Neural progenitor cell (in vitro differentiated cells): ENCODE measurements at regions not wholly inside any gene's neighbourhood (a gene's known extent, or its start where the extent isn't known, plus 50 kb on each side); places are given as distances from the start of the nearest gene placed in this dataset.

ENCODE experiments used
- DNase-seq: peaks from one replicate; pipeline ENCODE4 v3.0.0-alpha.2; 2016; ENCODE audit warnings: low spot score
- H2AFZ ChIP-seq: fragments of 200-600 bp; sonication (generic); replicated peaks from 2 replicates; pipeline ENCODE4 v1.6.1; 2016; ENCODE audit warnings: antibody characterized with exemption
- H3F3A ChIP-seq: fragments of 200-600 bp; sonication (generic); 2 replicates; pipeline ENCODE4 v1.6.1; 2016; ENCODE audit warnings: antibody characterized with exemption, low read depth
- H3K27ac ChIP-seq: fragments of 200-600 bp; sonication (generic); 2 replicates; pipeline ENCODE4 v1.5.1; 2016; ENCODE audit warnings: mild to moderate bottlenecking
- H3K27me3 ChIP-seq: fragments of 200-600 bp; sonication (generic); 2 replicates; pipeline ENCODE4 v1.6.1; 2016; ENCODE audit warnings: mild to moderate bottlenecking, moderate library complexity
- H3K36me3 ChIP-seq: fragments of 200-600 bp; sonication (generic); 2 replicates; pipeline ENCODE4 v1.5.1; 2016
- H3K4me1 ChIP-seq: fragments of 200-600 bp; sonication (generic); 2 replicates; pipeline ENCODE4 v1.6.1; 2016; ENCODE audit warnings: mixed run types
- H3K4me2 ChIP-seq: fragments of 200-600 bp; sonication (generic); 2 replicates; pipeline ENCODE4 v1.6.1; 2016
- H3K4me3 ChIP-seq: fragments of 200-600 bp; sonication (generic); 2 replicates; pipeline ENCODE4 v1.5.1; 2016
- H3K79me2 ChIP-seq: fragments of 200-600 bp; sonication (generic); 2 replicates; pipeline ENCODE4 v1.6.1; 2016; ENCODE audit warnings: low read depth
- H3K9ac ChIP-seq: fragments of 200-600 bp; sonication (generic); 2 replicates; pipeline ENCODE4 v1.6.1; 2016
- H3K9me3 ChIP-seq: fragments of 200-600 bp; sonication (generic); 2 replicates; pipeline ENCODE4 v1.5.1; 2016; ENCODE audit warnings: low read depth
- H4K20me1 ChIP-seq: fragments of 200-600 bp; sonication (generic); 2 replicates; pipeline ENCODE4 v1.6.1; 2016; ENCODE audit warnings: low read depth
- H3K27ac Mint-ChIP-seq: 3 replicates; pipeline ENCODE4 v1.8.0; 2021; ENCODE audit warnings: mixed read lengths
- H3K27me3 Mint-ChIP-seq: 2 replicates; pipeline ENCODE4 v1.8.0; 2022; ENCODE audit warnings: low read depth, mild to moderate bottlenecking, inconsistent platforms, moderate library complexity, mixed read lengths; ENCODE audit not compliant: insufficient read depth
- H3K36me3 Mint-ChIP-seq: 3 replicates; pipeline ENCODE4 v1.8.0; 2021; ENCODE audit warnings: mixed read lengths
- H3K4me1 Mint-ChIP-seq: 3 replicates; pipeline ENCODE4 v1.8.0; 2021; ENCODE audit warnings: mixed read lengths
- H3K4me3 Mint-ChIP-seq: 3 replicates; pipeline ENCODE4 v1.8.0; 2021; ENCODE audit warnings: mild to moderate bottlenecking, moderate library complexity, mixed read lengths
- H3K9me3 Mint-ChIP-seq: 3 replicates; pipeline ENCODE4 v1.8.0; 2020; ENCODE audit warnings: mixed read lengths
- CTCF ChIP-seq: fragments of 200-600 bp; sonication (generic); IDR thresholded peaks from 2 replicates; pipeline ENCODE4 v1.5.1; 2017; ENCODE audit warnings: antibody characterized with exemption, mild to moderate bottlenecking
- EZH2 ChIP-seq: fragments of 200-600 bp; sonication (generic); IDR thresholded peaks from 2 replicates; pipeline ENCODE4 v1.6.1; 2017; ENCODE audit warnings: antibody characterized with exemption, mild to moderate bottlenecking, moderate library complexity
- EZH2phosphoT487 ChIP-seq: fragments of 200-600 bp; sonication (generic); IDR thresholded peaks from 2 replicates; pipeline ENCODE4 v1.6.1; 2017; ENCODE audit warnings: antibody characterized with exemption

- H3K79me2 ChIP-seq = no peaks in the 10 kb centered on the region
- H2AFZ ChIP-seq = no peak overlapping the region
- H3F3A ChIP-seq = no peaks in the 10 kb centered on the region
- H3K4me3 ChIP-seq = no peak overlapping the region
- Mint-ChIP-seq H3K9me3 (no peaks in the 10 kb centered on the region), H3K4me1 (peaks cover 6% of the 10 kb centered on the region), H3K27ac (no peak overlapping the region), H3K27me3 (no peaks in the 10 kb centered on the region), H3K36me3 (no peaks in the 10 kb centered on the region), H3K4me3 (no peak overlapping the region)
- no peak for DNase-seq
- H3K27me3 ChIP-seq = no peaks in the 10 kb centered on the region
- H3K4me1 ChIP-seq = no peaks in the 10 kb centered on the region
- H3K36me3 ChIP-seq = no peaks in the 10 kb centered on the region
- no peak overlapping the region for H3K9ac ChIP-seq
- H3K27ac ChIP-seq = no peak overlapping the region
- no peaks in the 10 kb centered on the region for H3K9me3 ChIP-seq
- no peaks in the 10 kb centered on the region for H4K20me1 ChIP-seq
- TF ChIP-seq CTCF = no peak
- TF ChIP-seq EZH2 = no peak
- no peak for TF ChIP-seq EZH2phosphoT487
- H3K4me2 ChIP-seq = no peak overlapping the region
These were observed 99.3 kb upstream of the GRIA3 start for GRCh38 chrX:123084797-123085196.

GRCh38 chrX:123085311-123085940 is 98.7 kb upstream of the GRIA3 start:
- H3K4me1 ChIP-seq = no peaks in the 10 kb centered on the region
- no peak overlapping the region for H3K27ac ChIP-seq
- no peaks in the 10 kb centered on the region for H3K9me3 Mint-ChIP-seq
- no peaks in the 10 kb centered on the region for H3K27me3 ChIP-seq
- no peak overlapping the region for H3K4me3 Mint-ChIP-seq
- TF ChIP-seq EZH2phosphoT487 (no peak), CTCF (no peak), EZH2 (no peak)
- no peak overlapping the region for H2AFZ ChIP-seq
- peak; percentile 11 for DNase-seq
- no peaks in the 10 kb centered on the region for H3F3A ChIP-seq
- no peak overlapping the region for H3K4me2 ChIP-seq
- no peaks in the 10 kb centered on the region for H3K27me3 Mint-ChIP-seq
- peaks cover 6% of the 10 kb centered on the region for H3K4me1 Mint-ChIP-seq
- H3K9me3 ChIP-seq = no peaks in the 10 kb centered on the region
- H3K79me2 ChIP-seq = no peaks in the 10 kb centered on the region
- H3K9ac ChIP-seq = no peak overlapping the region
- no peak overlapping the region for H3K27ac Mint-ChIP-seq
- no peaks in the 10 kb centered on the region for H4K20me1 ChIP-seq
- H3K4me3 ChIP-seq = no peak overlapping the region
- H3K36me3 Mint-ChIP-seq = no peaks in the 10 kb centered on the region
- no peaks in the 10 kb centered on the region for H3K36me3 ChIP-seq

GRCh38 chrX:123086768-123087167 is 97.3 kb upstream of the GRIA3 start:
- no peaks in the 10 kb centered on the region for H4K20me1 ChIP-seq
- no peaks in the 10 kb centered on the region for H3K79me2 ChIP-seq
- no peaks in the 10 kb centered on the region for H3F3A ChIP-seq
- H3K27ac ChIP-seq = no peak overlapping the region
- no peak overlapping the region for H3K4me3 ChIP-seq
- no peak overlapping the region for H3K9ac ChIP-seq
- Mint-ChIP-seq H3K36me3 (no peaks in the 10 kb centered on the region), H3K27me3 (no peaks in the 10 kb centered on the region), H3K4me3 (no peak overlapping the region), H3K9me3 (no peaks in the 10 kb centered on the region), H3K27ac (no peak overlapping the region), H3K4me1 (peaks cover 3% of the 10 kb centered on the region)
- TF ChIP-seq EZH2 = no peak
- TF ChIP-seq CTCF = no peak
- no peak for TF ChIP-seq EZH2phosphoT487
- no peaks in the 10 kb centered on the region for H3K27me3 ChIP-seq
- H3K36me3 ChIP-seq = no peaks in the 10 kb centered on the region
- no peak overlapping the region for H2AFZ ChIP-seq
- DNase-seq = no peak
- no peaks in the 10 kb centered on the region for H3K9me3 ChIP-seq
- H3K4me1 ChIP-seq = no peaks in the 10 kb centered on the region
- H3K4me2 ChIP-seq = no peak overlapping the region
